Body of pancreas (tissue), 4 donors: ENCODE measurements at regions not wholly inside any gene's neighbourhood (a gene's known extent, or its start where the extent isn't known, plus 50 kb on each side); places are given as distances from the start of the nearest gene placed in this dataset.

Experiments used
- CTCF ChIP-seq, 7 experiments: fragments of 450-650 bp in 4 of 7; fragments of 200-600 bp in 3 of 7; sonication (generic) in 3 of 7; IDR thresholded peaks; one replicate each; pipeline ENCODE4 v1.5.1; 2016 to 2019; ENCODE audit warnings: antibody characterized with exemption in 7 of 7
- POLR2A ChIP-seq, 3 donors: fragments of 450-650 bp; IDR thresholded peaks; one replicate each; pipeline ENCODE4 v1.6.1; 2016; ENCODE audit warnings: antibody characterized with exemption in 3 of 3, mild to moderate bottlenecking in 2 of 3

DNA sequence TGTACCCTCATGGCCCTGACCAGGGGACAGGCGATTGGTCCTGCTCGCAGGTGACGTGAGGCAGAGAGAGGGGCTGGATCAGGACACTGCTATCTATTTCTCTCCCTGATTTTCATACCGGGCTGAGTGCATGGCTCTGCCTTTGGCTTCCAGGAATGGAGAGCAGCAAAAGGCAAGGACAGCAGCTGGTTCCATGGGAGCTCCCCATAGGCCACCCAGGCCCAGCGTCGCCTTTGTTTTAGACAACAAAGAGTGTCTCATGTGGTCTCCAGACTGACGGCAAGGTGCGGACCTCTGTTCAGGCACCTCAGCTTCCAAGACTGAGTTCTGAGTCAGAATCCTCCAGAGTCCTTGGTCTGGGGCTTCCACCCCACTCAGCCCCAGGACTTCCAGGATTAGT lies 123.1 kb downstream of the VEGFA start:
- TF ChIP-seq CTCF (IDR thresholded peaks at IDR 0.05) (no peak), POLR2A (IDR thresholded peaks at IDR 0.05) (no peak)
